MM.1S (cell line): ENCODE measurements at regions not wholly inside any gene's neighbourhood (a gene's known extent, or its start where the extent isn't known, plus 50 kb on each side); places are given as distances from the start of the nearest gene placed in this dataset.

Experiments used
- EZH2 ChIP-seq: fragments of 300-600 bp; sonication (generic); optimal IDR thresholded peaks from 2 replicates; pipeline ENCODE3; 2017; ENCODE audit warnings: low read depth, mild to moderate bottlenecking, antibody characterized with exemption, low read length, mixed read lengths
- TF ChIP-seq, protein P1 (sequence below): fragments of 300-600 bp; sonication (generic); IDR thresholded peaks from 2 replicates; pipeline ENCODE4 v1.5.1; 2016; ENCODE audit warnings: antibody characterized with exemption, low read length, mixed read lengths

DNA sequence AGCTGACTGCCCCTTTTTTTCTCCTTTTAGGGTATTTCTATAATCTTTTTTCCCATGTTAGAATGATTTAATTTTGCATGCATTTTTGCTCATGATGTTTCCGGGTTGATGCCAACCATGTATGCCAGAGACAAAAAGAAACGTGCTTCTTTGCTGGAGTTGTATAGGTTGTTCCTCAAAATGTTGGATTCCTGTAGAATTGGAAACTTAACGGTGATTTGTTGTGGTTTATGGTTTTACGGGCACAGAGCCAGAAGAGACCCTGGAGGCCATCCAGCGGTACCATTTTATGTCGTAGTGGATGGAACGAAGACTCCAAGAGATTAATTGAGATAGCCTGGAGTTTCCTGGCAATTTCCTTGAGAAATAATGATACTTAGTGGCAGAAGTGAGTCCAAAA, 481.5 kb upstream of the RGMA start:
- TF ChIP-seq, protein P1, sequence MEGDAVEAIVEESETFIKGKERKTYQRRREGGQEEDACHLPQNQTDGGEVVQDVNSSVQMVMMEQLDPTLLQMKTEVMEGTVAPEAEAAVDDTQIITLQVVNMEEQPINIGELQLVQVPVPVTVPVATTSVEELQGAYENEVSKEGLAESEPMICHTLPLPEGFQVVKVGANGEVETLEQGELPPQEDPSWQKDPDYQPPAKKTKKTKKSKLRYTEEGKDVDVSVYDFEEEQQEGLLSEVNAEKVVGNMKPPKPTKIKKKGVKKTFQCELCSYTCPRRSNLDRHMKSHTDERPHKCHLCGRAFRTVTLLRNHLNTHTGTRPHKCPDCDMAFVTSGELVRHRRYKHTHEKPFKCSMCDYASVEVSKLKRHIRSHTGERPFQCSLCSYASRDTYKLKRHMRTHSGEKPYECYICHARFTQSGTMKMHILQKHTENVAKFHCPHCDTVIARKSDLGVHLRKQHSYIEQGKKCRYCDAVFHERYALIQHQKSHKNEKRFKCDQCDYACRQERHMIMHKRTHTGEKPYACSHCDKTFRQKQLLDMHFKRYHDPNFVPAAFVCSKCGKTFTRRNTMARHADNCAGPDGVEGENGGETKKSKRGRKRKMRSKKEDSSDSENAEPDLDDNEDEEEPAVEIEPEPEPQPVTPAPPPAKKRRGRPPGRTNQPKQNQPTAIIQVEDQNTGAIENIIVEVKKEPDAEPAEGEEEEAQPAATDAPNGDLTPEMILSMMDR = no peak
- TF ChIP-seq EZH2 = no peak
